Natural killer cell (primary cell): ENCODE measurements at regions not wholly inside any gene's neighbourhood (a gene's known extent, or its start where the extent isn't known, plus 50 kb on each side); places are given as distances from the start of the nearest gene placed in this dataset.

Experiments used
- ATAC-seq, 3 donors: fragments of 150-1000 bp in 2 of 3; fragments of 200-7000 bp in 1 of 3; cut with Tn5 transposase; 1 replicate in 1 of 3; 2 replicates in 2 of 3; pipeline ENCODE4 v1.10.0; 2021; ENCODE audit warnings: mild to moderate bottlenecking in 2 of 3, moderate library complexity in 2 of 3
- DNase-seq, 2 donors: peaks; one replicate each; pipeline versions ENCODE4 v3.0.0 to v3.0.0-alpha.2; 2013 to 2021; ENCODE audit warnings: mixed read lengths in 1 of 2
- H3K27ac ChIP-seq: one replicate; pipeline ENCODE4 v1.5.1; 2013; ENCODE audit warnings: mild to moderate bottlenecking, low read length
- H3K27me3 ChIP-seq: one replicate; pipeline ENCODE4 v1.6.1; 2013; ENCODE audit warnings: low read length; ENCODE audit not compliant: control insufficient read depth, insufficient read depth
- H3K36me3 ChIP-seq: one replicate; pipeline ENCODE4 v1.6.1; 2013; ENCODE audit warnings: low read length; ENCODE audit not compliant: control insufficient read depth, insufficient read depth
- H3K4me1 ChIP-seq: one replicate; pipeline ENCODE4 v1.6.1; 2013; ENCODE audit warnings: low read length; ENCODE audit not compliant: control insufficient read depth, insufficient read depth
- H3K4me3 ChIP-seq: one replicate; pipeline ENCODE4 v1.5.1; 2013; ENCODE audit warnings: low read length
- H3K9me3 ChIP-seq: one replicate; pipeline ENCODE4 v1.6.1; 2013; ENCODE audit warnings: low read length; ENCODE audit not compliant: control insufficient read depth, insufficient read depth
- H3K27ac Mint-ChIP-seq, 2 donors: one replicate each; pipeline ENCODE4 v1.8.0; 2022; ENCODE audit warnings: mild to moderate bottlenecking in 2 of 2, mixed read lengths in 2 of 2, moderate library complexity in 1 of 2
- H3K27me3 Mint-ChIP-seq, 2 donors: one replicate each; pipeline ENCODE4 v1.8.0; 2022; ENCODE audit warnings: low read depth in 2 of 2, mixed read lengths in 2 of 2
- H3K36me3 Mint-ChIP-seq: one replicate; pipeline ENCODE4 v1.8.0; 2022; ENCODE audit warnings: mixed read lengths
- H3K4me1 Mint-ChIP-seq, 2 donors: one replicate each; pipeline ENCODE4 v1.8.0; 2022; ENCODE audit warnings: mixed read lengths in 2 of 2
- H3K4me3 Mint-ChIP-seq: one replicate; pipeline ENCODE4 v1.8.0; 2022; ENCODE audit warnings: mild to moderate bottlenecking, moderate library complexity, mixed read lengths
- H3K9me3 Mint-ChIP-seq, 2 donors: one replicate each; pipeline ENCODE4 v1.8.0; 2022; ENCODE audit warnings: mixed read lengths in 2 of 2
- CTCF ChIP-seq: fragments of 200-600 bp; IDR thresholded peaks from one replicate; pipeline ENCODE4 v1.8.0; 2022; ENCODE audit warnings: antibody characterized with exemption
- WGBS: methylation state at CpG from one replicate; pipeline ENCODE4 v1.1.7; 2013; ENCODE audit warnings: missing lambda C conversion rate; ENCODE audit not compliant: insufficient coverage; 5-methylcytosine and 5-hydroxymethylcytosine counted together
- intact Hi-C: fragments of 100-400 bp; cut with micrococcal nuclease; formaldehyde crosslinking; loops from one replicate; pipeline ENCODE4 v1.14.2; 2022

GRCh38 chr1:81307786-81308185 is 492.9 kb upstream of the ADGRL2 start:
- no peak overlapping the region for H3K27ac Mint-ChIP-seq
- Histone ChIP-seq H3K36me3 (no peaks in the 10 kb centered on the region), H3K27me3 (no peaks in the 10 kb centered on the region), H3K9me3 (no peaks in the 10 kb centered on the region), H3K27ac (no peak overlapping the region), H3K4me1 (no peaks in the 10 kb centered on the region), H3K4me3 (no peak overlapping the region)
- intact Hi-C loops, result no loop called here
- H3K4me3 Mint-ChIP-seq, result no peak overlapping the region
- peaks cover 4 to 8% of the 10 kb centered on the region in 2 donors for H3K9me3 Mint-ChIP-seq
- ATAC-seq (no peak), DNase-seq (no peak)
- no peaks in the 10 kb centered on the region for H3K4me1 Mint-ChIP-seq
- no peak for TF ChIP-seq CTCF
- H3K36me3 Mint-ChIP-seq, result no peaks in the 10 kb centered on the region
- no peaks in the 10 kb centered on the region for H3K27me3 Mint-ChIP-seq
- WGBS, result 50% methylated on average over 4 of the region's 5 CpGs

- peaks cover 5 to 7% of the 10 kb centered on the region in 2 donors for H3K9me3 Mint-ChIP-seq
- H3K4me3 Mint-ChIP-seq, result no peak overlapping the region
- WGBS, result 5% methylated on average over 7 of the region's 7 CpGs
- intact Hi-C loops, result no loop called here
- ATAC-seq (no peak), DNase-seq (no peak)
- no peaks in the 10 kb centered on the region for H3K4me1 ChIP-seq
- no peaks in the 10 kb centered on the region for H3K4me1 Mint-ChIP-seq
- H3K9me3 ChIP-seq, result no peaks in the 10 kb centered on the region
- H3K4me3 ChIP-seq, result no peak overlapping the region
- H3K27ac Mint-ChIP-seq, result no peak overlapping the region
- H3K27me3 ChIP-seq, result no peaks in the 10 kb centered on the region
- TF ChIP-seq CTCF, result no peak
- H3K36me3 Mint-ChIP-seq, result no peaks in the 10 kb centered on the region
- H3K27me3 Mint-ChIP-seq, result no peaks in the 10 kb centered on the region
- no peak overlapping the region for H3K27ac ChIP-seq
- no peaks in the 10 kb centered on the region for H3K36me3 ChIP-seq
Observed at GRCh38 chr1:81305997-81306452, 494.7 kb upstream of the ADGRL2 start.

- Mint-ChIP-seq H3K4me3 (no peak overlapping the region), H3K27me3 (no peaks in the 10 kb centered on the region), H3K36me3 (no peaks in the 10 kb centered on the region), H3K27ac (no peak overlapping the region), H3K4me1 (no peaks in the 10 kb centered on the region), H3K9me3 (peaks cover 8 to 9% of the 10 kb centered on the region in 2 donors)
- no peak for TF ChIP-seq CTCF
- DNase-seq, result no peak
- no peaks in the 10 kb centered on the region for H3K27me3 ChIP-seq
- intact Hi-C loops, result no loop called here
- no peaks in the 10 kb centered on the region for H3K9me3 ChIP-seq
- no peaks in the 10 kb centered on the region for H3K4me1 ChIP-seq
- no peak overlapping the region for H3K27ac ChIP-seq
- no peaks in the 10 kb centered on the region for H3K36me3 ChIP-seq
- no peak for ATAC-seq
- H3K4me3 ChIP-seq, result no peak overlapping the region
Observed at GRCh38 chr1:81304187-81304586, 496.5 kb upstream of the ADGRL2 start.

GRCh38 chr1:81299892-81300291 is 500.8 kb upstream of the ADGRL2 start:
- Mint-ChIP-seq H3K27me3 (no peaks in the 10 kb centered on the region), H3K4me1 (no peaks in the 10 kb centered on the region), H3K36me3 (no peaks in the 10 kb centered on the region), H3K27ac (no peak overlapping the region), H3K9me3 (peaks cover 12 to 14% of the 10 kb centered on the region in 2 donors), H3K4me3 (no peak overlapping the region)
- intact Hi-C loops, result no loop called here
- no peak overlapping the region for H3K27ac ChIP-seq
- WGBS, result no CpG with 5 or more reads among the region's 2 CpGs
- H3K27me3 ChIP-seq, result no peaks in the 10 kb centered on the region
- H3K36me3 ChIP-seq, result no peaks in the 10 kb centered on the region
- no peaks in the 10 kb centered on the region for H3K9me3 ChIP-seq
- no peak for TF ChIP-seq CTCF
- ATAC-seq, result no peak
- no peaks in the 10 kb centered on the region for H3K4me1 ChIP-seq
- DNase-seq, result no peak
- no peak overlapping the region for H3K4me3 ChIP-seq
